Liver (tissue), 3 donors: ENCODE measurements at regions not wholly inside any gene's neighbourhood (a gene's known extent, or its start where the extent isn't known, plus 50 kb on each side); places are given as distances from the start of the nearest gene placed in this dataset.

Experiments used
- ATF3 ChIP-seq: IDR thresholded peaks from 2 replicates; pipeline ENCODE4 v1.6.1; 2016; ENCODE audit warnings: antibody characterized with exemption
- EGR1 ChIP-seq, 2 donors: IDR thresholded peaks; 2 replicates each; pipeline ENCODE4 v1.6.1; 2016 to 2018; ENCODE audit warnings: antibody characterized with exemption in 2 of 2, low read depth in 2 of 2
- FOXA1 ChIP-seq: IDR thresholded peaks from 2 replicates; pipeline ENCODE4 v1.6.1; 2016; ENCODE audit warnings: antibody characterized with exemption
- GABPA ChIP-seq, 2 donors: IDR thresholded peaks in 1 of 2; conservative IDR thresholded peaks in 1 of 2; 2 replicates each; pipeline ENCODE4 v1.6.1; 2016; ENCODE audit warnings: antibody characterized with exemption in 2 of 2, mild to moderate bottlenecking in 1 of 2, moderate library complexity in 1 of 2
- JUND ChIP-seq, 2 donors: IDR thresholded peaks; 2 replicates each; pipeline ENCODE4 v1.6.1; 2016; ENCODE audit warnings: antibody characterized with exemption in 2 of 2
- NR2F2 ChIP-seq: IDR thresholded peaks from 2 replicates; pipeline ENCODE4 v1.6.1; 2016; ENCODE audit warnings: antibody characterized with exemption
- RAD21 ChIP-seq, 2 donors: IDR thresholded peaks; 2 replicates each; pipeline ENCODE4 v1.6.1; 2016; ENCODE audit warnings: antibody characterized with exemption in 2 of 2, mild to moderate bottlenecking in 2 of 2
- RXRA ChIP-seq, 2 donors: IDR thresholded peaks; 2 replicates each; pipeline ENCODE4 v1.6.1; 2017 to 2018; ENCODE audit warnings: antibody characterized with exemption in 2 of 2, mild to moderate bottlenecking in 1 of 2
- TAF1 ChIP-seq: conservative IDR thresholded peaks from 2 replicates; pipeline ENCODE4 v1.6.1; 2016; ENCODE audit warnings: antibody characterized with exemption, mild to moderate bottlenecking
- ZBTB33 ChIP-seq: IDR thresholded peaks from 2 replicates; pipeline ENCODE4 v1.6.1; 2016; ENCODE audit warnings: antibody characterized with exemption
- TF ChIP-seq, protein P1 (sequence below): fragments of 150-350 bp; IDR thresholded peaks from 2 replicates; pipeline ENCODE4 v1.5.1; 2017; ENCODE audit warnings: improper control_type of control experiment, low read depth, low read length; ENCODE audit not compliant: missing input control
- TF ChIP-seq, protein P2 (sequence below): IDR thresholded peaks from 2 replicates; pipeline ENCODE4 v1.6.1; 2016; ENCODE audit warnings: antibody characterized with exemption, mild to moderate bottlenecking
- TF ChIP-seq, protein P3 (sequence below): IDR thresholded peaks from 2 replicates; pipeline ENCODE4 v1.6.1; 2016; ENCODE audit warnings: antibody characterized with exemption
- donor health status: healthy.
- donor health status: healthy.

DNA sequence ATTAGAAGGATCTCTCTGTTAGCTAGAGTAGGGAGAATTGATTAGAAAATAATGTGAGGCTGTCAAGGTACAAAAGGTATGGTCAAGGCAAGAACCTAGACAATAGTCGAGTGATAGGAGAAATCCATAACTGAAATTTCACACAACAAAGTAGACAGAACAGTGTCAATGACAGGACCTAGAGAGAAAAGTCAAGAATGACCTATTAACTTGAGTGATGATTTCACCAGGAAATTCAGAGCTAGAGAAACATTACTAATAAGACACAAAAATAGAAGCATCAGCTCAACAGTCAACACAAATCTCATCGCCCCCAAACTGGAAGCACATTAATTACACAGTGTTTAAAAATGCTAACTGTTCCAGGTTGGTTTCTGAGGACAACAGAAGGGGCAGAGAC is 532.4 kb downstream of the CDH10 start:
- TF ChIP-seq, protein P1, sequence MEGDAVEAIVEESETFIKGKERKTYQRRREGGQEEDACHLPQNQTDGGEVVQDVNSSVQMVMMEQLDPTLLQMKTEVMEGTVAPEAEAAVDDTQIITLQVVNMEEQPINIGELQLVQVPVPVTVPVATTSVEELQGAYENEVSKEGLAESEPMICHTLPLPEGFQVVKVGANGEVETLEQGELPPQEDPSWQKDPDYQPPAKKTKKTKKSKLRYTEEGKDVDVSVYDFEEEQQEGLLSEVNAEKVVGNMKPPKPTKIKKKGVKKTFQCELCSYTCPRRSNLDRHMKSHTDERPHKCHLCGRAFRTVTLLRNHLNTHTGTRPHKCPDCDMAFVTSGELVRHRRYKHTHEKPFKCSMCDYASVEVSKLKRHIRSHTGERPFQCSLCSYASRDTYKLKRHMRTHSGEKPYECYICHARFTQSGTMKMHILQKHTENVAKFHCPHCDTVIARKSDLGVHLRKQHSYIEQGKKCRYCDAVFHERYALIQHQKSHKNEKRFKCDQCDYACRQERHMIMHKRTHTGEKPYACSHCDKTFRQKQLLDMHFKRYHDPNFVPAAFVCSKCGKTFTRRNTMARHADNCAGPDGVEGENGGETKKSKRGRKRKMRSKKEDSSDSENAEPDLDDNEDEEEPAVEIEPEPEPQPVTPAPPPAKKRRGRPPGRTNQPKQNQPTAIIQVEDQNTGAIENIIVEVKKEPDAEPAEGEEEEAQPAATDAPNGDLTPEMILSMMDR = no peak
- TF ChIP-seq JUND (IDR thresholded peaks at IDR 0.05) (no peak), TAF1 (no peak), NR2F2 (no peak), ATF3 (no peak), RAD21 (IDR thresholded peaks at IDR 0.05) (no peak), RXRA (IDR thresholded peaks at IDR 0.05) (no peak), EGR1 (IDR thresholded peaks at IDR 0.05; ENCODE audit: low read depth in 2 of 2) (no peak), FOXA1 (no peak), ZBTB33 (no peak), GABPA (IDR thresholded peaks at IDR 0.05 in 1 of 2, conservative IDR thresholded peaks at IDR 0.05 in 1 of 2) (no peak)
- TF ChIP-seq, protein P2, sequence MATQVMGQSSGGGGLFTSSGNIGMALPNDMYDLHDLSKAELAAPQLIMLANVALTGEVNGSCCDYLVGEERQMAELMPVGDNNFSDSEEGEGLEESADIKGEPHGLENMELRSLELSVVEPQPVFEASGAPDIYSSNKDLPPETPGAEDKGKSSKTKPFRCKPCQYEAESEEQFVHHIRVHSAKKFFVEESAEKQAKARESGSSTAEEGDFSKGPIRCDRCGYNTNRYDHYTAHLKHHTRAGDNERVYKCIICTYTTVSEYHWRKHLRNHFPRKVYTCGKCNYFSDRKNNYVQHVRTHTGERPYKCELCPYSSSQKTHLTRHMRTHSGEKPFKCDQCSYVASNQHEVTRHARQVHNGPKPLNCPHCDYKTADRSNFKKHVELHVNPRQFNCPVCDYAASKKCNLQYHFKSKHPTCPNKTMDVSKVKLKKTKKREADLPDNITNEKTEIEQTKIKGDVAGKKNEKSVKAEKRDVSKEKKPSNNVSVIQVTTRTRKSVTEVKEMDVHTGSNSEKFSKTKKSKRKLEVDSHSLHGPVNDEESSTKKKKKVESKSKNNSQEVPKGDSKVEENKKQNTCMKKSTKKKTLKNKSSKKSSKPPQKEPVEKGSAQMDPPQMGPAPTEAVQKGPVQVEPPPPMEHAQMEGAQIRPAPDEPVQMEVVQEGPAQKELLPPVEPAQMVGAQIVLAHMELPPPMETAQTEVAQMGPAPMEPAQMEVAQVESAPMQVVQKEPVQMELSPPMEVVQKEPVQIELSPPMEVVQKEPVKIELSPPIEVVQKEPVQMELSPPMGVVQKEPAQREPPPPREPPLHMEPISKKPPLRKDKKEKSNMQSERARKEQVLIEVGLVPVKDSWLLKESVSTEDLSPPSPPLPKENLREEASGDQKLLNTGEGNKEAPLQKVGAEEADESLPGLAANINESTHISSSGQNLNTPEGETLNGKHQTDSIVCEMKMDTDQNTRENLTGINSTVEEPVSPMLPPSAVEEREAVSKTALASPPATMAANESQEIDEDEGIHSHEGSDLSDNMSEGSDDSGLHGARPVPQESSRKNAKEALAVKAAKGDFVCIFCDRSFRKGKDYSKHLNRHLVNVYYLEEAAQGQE = no peak
- TF ChIP-seq, protein P3, sequence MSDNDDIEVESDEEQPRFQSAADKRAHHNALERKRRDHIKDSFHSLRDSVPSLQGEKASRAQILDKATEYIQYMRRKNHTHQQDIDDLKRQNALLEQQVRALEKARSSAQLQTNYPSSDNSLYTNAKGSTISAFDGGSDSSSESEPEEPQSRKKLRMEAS = no peak
